ENCODE measurements at regions not wholly inside any gene's neighbourhood (a gene's known extent, or its start where the extent isn't known, plus 50 kb on each side); places are given as distances from the start of the nearest gene placed in this dataset.
"Not testable (repeated sequence)": the region's sequence is repeated elsewhere in the genome, so short reads cannot be mapped to it uniquely, and the experiment has no call there.

DNA sequence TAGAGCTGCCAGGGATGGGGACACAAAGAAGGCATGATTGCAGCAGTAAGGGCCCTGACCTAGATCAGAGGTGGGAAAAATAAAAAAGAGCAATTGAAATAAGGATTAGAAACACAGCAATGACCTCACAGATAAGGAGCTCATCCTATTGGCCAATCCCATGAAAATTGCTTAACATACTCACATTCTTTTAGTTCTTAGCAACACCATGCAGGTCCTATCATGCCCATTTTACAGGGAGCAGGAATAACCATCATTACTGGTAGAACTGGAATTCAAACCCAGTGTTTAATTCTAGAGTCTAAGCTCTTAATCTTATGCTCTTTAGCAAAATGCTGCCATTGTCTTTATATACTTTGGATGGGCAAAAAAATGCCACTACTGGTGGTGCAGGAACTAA is 267.7 kb downstream of the RNF144B start (continued):
- TF ChIP-seq, protein P1, sequence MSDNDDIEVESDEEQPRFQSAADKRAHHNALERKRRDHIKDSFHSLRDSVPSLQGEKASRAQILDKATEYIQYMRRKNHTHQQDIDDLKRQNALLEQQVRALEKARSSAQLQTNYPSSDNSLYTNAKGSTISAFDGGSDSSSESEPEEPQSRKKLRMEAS (IDR thresholded peaks at IDR 0.05; ENCODE audit: low read depth), result no peak
- TF ChIP-seq EP300 (IDR thresholded peaks at IDR 0.05; ENCODE audit: borderline replicate concordance in 1 of 2, low read depth in 1 of 2, low read length in 1 of 2), result no peak
- TF ChIP-seq, protein P2, sequence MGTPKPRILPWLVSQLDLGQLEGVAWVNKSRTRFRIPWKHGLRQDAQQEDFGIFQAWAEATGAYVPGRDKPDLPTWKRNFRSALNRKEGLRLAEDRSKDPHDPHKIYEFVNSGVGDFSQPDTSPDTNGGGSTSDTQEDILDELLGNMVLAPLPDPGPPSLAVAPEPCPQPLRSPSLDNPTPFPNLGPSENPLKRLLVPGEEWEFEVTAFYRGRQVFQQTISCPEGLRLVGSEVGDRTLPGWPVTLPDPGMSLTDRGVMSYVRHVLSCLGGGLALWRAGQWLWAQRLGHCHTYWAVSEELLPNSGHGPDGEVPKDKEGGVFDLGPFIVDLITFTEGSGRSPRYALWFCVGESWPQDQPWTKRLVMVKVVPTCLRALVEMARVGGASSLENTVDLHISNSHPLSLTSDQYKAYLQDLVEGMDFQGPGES (IDR thresholded peaks at IDR 0.05; ENCODE audit: low read depth, low read length), result no peak
- TF ChIP-seq TEAD4 (IDR thresholded peaks at IDR 0.05; ENCODE audit: borderline replicate concordance, insufficient read depth), result no peak
- no peak for TF ChIP-seq MEF2A (IDR thresholded peaks at IDR 0.05; ENCODE audit: borderline replicate concordance, low read depth)
- no peak for TF ChIP-seq FOXM1 (IDR thresholded peaks at IDR 0.05; ENCODE audit: low read depth)
- TF ChIP-seq, protein P3, sequence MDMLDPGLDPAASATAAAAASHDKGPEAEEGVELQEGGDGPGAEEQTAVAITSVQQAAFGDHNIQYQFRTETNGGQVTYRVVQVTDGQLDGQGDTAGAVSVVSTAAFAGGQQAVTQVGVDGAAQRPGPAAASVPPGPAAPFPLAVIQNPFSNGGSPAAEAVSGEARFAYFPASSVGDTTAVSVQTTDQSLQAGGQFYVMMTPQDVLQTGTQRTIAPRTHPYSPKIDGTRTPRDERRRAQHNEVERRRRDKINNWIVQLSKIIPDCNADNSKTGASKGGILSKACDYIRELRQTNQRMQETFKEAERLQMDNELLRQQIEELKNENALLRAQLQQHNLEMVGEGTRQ (IDR thresholded peaks at IDR 0.05; ENCODE audit: borderline replicate concordance, low read depth, low read length), result no peak
- TF ChIP-seq RAD21 (IDR thresholded peaks at IDR 0.05; ENCODE audit: low read length), result no peak
- no peak for TF ChIP-seq ELF1 (IDR thresholded peaks at IDR 0.05)
- no peak for TF ChIP-seq EZH2phosphoT487 (IDR thresholded peaks at IDR 0.05; ENCODE audit: borderline replicate concordance, low read depth)

DNA sequence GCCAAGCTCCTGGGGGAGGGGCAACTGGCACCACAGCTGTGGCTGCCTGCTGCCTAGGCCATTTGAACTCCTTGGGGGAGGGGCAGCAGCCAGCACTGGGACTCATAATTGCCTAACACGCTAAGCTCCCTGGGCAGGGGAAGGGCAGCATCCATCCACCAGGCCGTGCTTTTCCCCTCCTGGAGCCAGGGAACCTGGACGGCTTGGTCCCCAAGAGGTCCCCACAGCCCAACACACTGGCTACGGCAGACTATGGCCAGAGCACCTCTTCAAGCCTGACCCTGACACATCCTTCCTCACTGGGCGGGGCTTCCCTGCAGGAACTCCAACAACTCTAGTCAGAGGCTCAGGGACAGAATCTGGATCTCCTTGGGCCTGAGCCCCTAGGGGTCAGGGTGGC is 269.4 kb downstream of the RNF144B start:
- H3K4me1 ChIP-seq (ENCODE audit: control insufficient read depth in 1 of 2, insufficient read depth in 2 of 2, low read depth in 1 of 2, low read length in 1 of 2), result no peaks in the 10 kb centered on the region
- no peak overlapping the region for H3K27ac ChIP-seq (ENCODE audit: low read depth in 2 of 2, low read length in 1 of 2)
- no peaks in the 10 kb centered on the region for H3K27me3 ChIP-seq (ENCODE audit: insufficient read depth)
- no peaks in the 10 kb centered on the region for H4K20me1 ChIP-seq (ENCODE audit: insufficient read depth)
- POLR2A ChIA-PET, result no interaction called here
- no peak overlapping the region for H3K9ac ChIP-seq
- no peak overlapping the region for H2AFZ ChIP-seq (ENCODE audit: low read depth)
- H3K9me3 ChIP-seq, result no peaks in the 10 kb centered on the region
- no peak for DNase-seq
- WGBS (ENCODE audit: low lambda C conversion rate), result 30% methylated on average over 2 of the region's 5 CpGs
- H3K9me2 ChIP-seq, result no peaks in the 10 kb centered on the region
- CTCF ChIA-PET, result no interaction called here
- H3K4me2 ChIP-seq, result no peak overlapping the region
- H3K36me3 ChIP-seq (replicated peaks in 1 of 2; ENCODE audit: control insufficient read depth in 1 of 2, insufficient read depth in 2 of 2, low read length in 1 of 2), result no peaks in the 10 kb centered on the region
- no peaks in the 10 kb centered on the region for H3F3A ChIP-seq (replicated peaks; ENCODE audit: insufficient read depth)
- TF ChIP-seq RFX5 (IDR thresholded peaks at IDR 0.05; ENCODE audit: low read length) (no peak), NRF1 (IDR thresholded peaks at IDR 0.05; ENCODE audit: low read depth, low read length) (no peak), RAD21 (IDR thresholded peaks at IDR 0.05; ENCODE audit: low read length) (no peak), GABPA (IDR thresholded peaks at IDR 0.05; ENCODE audit: low read depth) (no peak), SMC3 (IDR thresholded peaks at IDR 0.05; ENCODE audit: low read depth, low read length) (no peak), TEAD4 (IDR thresholded peaks at IDR 0.05; ENCODE audit: borderline replicate concordance, insufficient read depth) (no peak), FOXM1 (IDR thresholded peaks at IDR 0.05; ENCODE audit: low read depth) (no peak), JUND (IDR thresholded peaks at IDR 0.05) (no peak), TCF12 (IDR thresholded peaks at IDR 0.05) (no peak)
- TF ChIP-seq, protein P4, sequence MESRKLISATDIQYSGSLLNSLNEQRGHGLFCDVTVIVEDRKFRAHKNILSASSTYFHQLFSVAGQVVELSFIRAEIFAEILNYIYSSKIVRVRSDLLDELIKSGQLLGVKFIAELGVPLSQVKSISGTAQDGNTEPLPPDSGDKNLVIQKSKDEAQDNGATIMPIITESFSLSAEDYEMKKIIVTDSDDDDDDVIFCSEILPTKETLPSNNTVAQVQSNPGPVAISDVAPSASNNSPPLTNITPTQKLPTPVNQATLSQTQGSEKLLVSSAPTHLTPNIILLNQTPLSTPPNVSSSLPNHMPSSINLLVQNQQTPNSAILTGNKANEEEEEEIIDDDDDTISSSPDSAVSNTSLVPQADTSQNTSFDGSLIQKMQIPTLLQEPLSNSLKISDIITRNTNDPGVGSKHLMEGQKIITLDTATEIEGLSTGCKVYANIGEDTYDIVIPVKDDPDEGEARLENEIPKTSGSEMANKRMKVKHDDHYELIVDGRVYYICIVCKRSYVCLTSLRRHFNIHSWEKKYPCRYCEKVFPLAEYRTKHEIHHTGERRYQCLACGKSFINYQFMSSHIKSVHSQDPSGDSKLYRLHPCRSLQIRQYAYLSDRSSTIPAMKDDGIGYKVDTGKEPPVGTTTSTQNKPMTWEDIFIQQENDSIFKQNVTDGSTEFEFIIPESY (IDR thresholded peaks at IDR 0.05; ENCODE audit: borderline replicate concordance, low read depth), result no peak
- TF ChIP-seq, protein P2 (IDR thresholded peaks at IDR 0.05; ENCODE audit: low read depth, low read length), result no peak
- TF ChIP-seq, protein P5, sequence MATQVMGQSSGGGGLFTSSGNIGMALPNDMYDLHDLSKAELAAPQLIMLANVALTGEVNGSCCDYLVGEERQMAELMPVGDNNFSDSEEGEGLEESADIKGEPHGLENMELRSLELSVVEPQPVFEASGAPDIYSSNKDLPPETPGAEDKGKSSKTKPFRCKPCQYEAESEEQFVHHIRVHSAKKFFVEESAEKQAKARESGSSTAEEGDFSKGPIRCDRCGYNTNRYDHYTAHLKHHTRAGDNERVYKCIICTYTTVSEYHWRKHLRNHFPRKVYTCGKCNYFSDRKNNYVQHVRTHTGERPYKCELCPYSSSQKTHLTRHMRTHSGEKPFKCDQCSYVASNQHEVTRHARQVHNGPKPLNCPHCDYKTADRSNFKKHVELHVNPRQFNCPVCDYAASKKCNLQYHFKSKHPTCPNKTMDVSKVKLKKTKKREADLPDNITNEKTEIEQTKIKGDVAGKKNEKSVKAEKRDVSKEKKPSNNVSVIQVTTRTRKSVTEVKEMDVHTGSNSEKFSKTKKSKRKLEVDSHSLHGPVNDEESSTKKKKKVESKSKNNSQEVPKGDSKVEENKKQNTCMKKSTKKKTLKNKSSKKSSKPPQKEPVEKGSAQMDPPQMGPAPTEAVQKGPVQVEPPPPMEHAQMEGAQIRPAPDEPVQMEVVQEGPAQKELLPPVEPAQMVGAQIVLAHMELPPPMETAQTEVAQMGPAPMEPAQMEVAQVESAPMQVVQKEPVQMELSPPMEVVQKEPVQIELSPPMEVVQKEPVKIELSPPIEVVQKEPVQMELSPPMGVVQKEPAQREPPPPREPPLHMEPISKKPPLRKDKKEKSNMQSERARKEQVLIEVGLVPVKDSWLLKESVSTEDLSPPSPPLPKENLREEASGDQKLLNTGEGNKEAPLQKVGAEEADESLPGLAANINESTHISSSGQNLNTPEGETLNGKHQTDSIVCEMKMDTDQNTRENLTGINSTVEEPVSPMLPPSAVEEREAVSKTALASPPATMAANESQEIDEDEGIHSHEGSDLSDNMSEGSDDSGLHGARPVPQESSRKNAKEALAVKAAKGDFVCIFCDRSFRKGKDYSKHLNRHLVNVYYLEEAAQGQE (IDR thresholded peaks at IDR 0.05; ENCODE audit: low read depth, low read length), result no peak
- no peak overlapping the region for H3K4me3 ChIP-seq (ENCODE audit: low read depth in 2 of 2, low read length in 1 of 2)
- no peaks in the 10 kb centered on the region for H3K79me2 ChIP-seq (ENCODE audit: insufficient read depth)

DNA sequence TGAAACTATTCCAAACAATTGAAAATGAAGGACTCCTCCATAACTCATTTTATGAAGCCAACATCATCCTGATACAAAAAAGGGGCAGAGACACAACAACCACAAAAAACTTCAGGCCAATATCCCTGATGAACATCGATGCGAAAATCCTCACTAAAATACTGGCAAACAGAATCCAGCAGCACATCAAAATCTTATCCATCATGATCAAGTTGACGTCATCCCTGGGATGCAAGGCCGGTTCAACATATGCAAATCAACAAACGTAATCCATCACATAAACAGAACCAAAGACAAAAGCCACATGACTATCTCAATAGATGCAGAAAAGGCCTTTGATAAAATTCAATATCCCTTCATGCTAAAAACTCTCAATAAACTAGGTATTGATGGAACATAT is 272.8 kb downstream of the RNF144B start:
- CTCF ChIA-PET; H3K27me3 ChIP-seq (ENCODE audit: insufficient read depth); POLR2A ChIA-PET; H4K20me1 ChIP-seq (ENCODE audit: insufficient read depth); DNase-seq; H3K36me3 ChIP-seq (replicated peaks in 1 of 2; ENCODE audit: control insufficient read depth in 1 of 2, insufficient read depth in 2 of 2, low read length in 1 of 2); H3K4me2 ChIP-seq; H3K9ac ChIP-seq; H2AFZ ChIP-seq (ENCODE audit: low read depth); H3K9me3 ChIP-seq; H3K4me3 ChIP-seq (ENCODE audit: low read depth in 2 of 2, low read length in 1 of 2); H3F3A ChIP-seq (replicated peaks; ENCODE audit: insufficient read depth); H3K9me2 ChIP-seq; H3K79me2 ChIP-seq (ENCODE audit: insufficient read depth); H3K4me1 ChIP-seq (ENCODE audit: control insufficient read depth in 1 of 2, insufficient read depth in 2 of 2, low read depth in 1 of 2, low read length in 1 of 2); H3K27ac ChIP-seq (ENCODE audit: low read depth in 2 of 2, low read length in 1 of 2): not testable (repeated sequence)
- 20% methylated on average over 5 of the region's 5 CpGs for WGBS (ENCODE audit: low lambda C conversion rate)
